HG03066 (cell line): ENCODE measurements at regions not wholly inside any gene's neighbourhood (a gene's known extent, or its start where the extent isn't known, plus 50 kb on each side); places are given as distances from the start of the nearest gene placed in this dataset.

Source experiments
- ATAC-seq: cut with Tn5 transposase; IDR thresholded peaks from one replicate; pipeline ENCODE4 v1.9.1; 2021; ENCODE audit warnings: low read depth; ENCODE audit not compliant: unreplicated experiment

DNA sequence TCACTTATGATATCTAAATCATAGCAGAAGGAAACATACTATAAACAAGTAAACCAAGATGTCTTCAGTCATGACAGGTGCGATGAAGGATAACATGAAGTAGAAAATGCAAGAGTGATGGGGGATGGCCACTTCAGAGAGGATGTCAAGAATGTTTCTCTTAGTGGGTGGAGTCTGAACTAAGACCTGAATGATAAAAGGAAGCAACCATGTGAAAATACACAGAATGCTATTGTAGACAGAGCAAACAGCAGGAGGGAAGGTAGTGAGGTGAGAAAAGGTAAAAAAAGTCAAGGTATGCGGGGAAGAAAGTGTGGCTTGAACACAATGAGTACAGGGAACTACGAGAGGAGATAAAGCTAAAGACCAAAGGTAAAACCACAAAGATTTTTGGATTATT is 341.6 kb downstream of the FBXO15 start:
- ATAC-seq: no peak

DNA sequence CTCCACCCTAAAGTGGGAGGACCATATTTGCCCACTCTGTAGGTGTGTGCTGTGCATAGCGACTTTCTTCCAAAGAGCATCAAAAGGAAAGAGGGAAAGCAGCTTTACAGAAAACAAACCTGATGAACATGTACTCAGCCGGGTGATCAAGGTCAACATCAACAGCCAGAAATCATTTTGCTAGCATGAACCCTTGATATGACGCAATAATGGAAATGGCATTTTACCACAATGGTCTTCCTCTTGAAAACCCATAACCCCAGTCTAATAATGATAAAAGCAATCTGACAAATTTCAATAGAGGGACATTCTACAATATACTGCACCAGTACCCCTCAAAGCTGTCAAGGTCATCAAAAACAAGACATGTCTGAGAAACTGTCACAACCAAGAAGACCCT is 350.2 kb downstream of the FBXO15 start:
- no peak for ATAC-seq

DNA sequence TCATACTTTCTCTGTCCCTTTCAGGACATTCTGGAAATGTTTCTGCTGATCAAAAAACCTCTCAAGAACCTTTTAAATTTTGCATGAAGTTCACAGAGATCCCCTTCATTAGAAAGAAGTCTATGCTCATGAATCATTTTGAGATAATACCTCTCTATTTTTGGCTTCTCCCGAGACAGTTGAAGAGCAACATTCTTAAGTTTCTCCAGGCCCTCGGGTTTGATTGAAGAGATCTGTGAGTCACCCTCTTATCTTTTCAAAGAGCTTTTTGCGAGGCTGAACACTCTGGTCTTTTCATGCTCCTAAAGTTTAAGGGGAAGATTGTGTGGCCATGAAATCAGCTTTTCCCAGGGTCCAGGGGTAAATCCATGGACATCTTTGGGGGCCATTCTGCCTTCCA is 354.2 kb downstream of the FBXO15 start:
- ATAC-seq: no peak

DNA sequence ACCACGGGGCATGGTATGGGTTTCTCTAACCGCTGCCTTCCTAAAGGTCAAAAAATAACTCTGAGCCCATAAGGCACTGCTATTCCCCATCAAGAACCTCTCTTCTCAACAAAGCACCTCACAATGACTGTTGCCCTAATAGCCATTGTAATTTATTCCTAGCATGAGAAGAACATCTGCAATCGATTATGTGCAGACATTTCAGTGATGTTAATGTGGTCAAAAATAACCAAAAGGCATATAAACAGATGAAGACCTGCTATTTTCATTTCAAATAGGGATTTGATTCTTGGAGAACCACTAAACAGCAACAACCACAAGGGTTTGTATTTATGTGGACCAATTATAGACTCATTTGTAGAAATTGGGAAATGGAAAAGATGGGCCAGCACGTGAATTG is 356.6 kb downstream of the FBXO15 start:
- ATAC-seq: no peak

DNA sequence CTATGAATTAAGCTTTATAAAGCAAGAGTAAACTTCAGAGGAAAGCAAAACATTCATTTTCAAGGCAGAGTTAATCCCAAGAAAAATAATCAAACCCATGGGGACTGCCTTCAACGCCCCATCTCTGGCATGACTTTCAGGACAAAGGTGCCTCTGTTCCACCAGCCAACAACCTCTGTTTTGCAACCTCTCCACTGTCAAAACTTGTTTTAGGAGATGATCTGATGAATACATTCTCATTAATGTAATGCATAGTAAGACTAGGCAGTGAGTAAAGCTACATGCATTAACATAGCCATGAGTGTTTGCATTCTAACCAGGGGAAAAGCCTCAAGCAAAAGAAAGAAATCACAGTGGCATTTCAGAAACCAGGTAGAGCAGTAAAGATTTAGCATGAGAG is 357.0 kb downstream of the FBXO15 start:
- ATAC-seq: no peak

DNA sequence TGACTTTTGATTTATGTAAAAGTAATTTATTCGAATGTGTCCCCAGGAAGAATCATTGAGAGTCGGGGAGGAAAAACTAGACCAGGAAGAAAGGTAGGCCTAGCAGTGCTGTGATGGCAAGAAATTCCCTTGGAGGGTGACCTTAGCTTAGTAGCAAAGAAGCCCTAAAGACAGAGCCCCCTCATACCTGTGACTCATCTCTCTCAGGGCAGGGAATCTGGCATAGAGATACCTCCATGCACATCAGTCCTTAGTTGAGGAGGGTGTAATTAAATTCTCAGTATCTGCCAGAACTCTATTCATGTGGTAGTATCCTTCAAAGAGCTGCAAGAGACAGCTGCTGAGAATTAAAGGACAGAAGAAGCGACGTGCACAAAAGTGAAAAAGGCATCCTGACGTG is 360.3 kb downstream of the FBXO15 start:
- ATAC-seq: no peak

DNA sequence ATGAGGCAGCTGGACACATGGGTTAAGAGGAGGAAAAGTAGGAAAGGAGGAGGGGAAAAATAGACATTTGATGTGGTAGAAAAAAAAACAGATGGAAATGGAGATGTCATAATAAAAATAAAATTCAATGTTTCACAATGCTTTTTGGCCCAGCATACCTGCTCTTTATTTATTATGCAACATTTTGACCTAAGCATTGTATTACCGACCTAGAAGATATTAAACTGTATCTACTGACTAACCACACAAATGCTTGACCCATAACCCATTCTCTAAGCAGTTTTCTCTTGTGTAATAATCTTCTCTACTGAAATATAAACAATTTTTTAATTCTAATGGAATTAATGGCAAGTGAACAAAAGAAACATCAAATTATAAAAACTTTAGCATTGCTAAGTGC is 362.3 kb downstream of the FBXO15 start:
- ATAC-seq: no peak

DNA sequence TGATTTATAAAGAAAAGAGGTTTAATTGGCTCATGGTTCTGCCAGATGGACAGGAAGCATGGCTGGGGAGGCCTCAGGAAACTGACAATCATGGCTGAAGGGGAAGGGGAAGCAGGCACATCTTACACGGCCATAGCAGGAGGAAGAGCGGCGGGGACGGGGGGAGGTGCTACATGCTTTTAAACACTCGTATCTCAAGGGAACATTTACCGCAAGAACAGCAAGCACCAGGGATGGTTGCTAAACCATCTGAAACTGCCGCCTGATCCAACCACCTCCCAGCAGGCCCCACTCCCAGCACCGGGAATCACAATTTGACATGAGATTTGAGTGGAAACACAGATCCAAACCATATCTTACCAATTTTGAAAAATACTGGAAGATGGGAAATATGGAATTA is 362.8 kb downstream of the FBXO15 start:
- no peak for ATAC-seq

DNA sequence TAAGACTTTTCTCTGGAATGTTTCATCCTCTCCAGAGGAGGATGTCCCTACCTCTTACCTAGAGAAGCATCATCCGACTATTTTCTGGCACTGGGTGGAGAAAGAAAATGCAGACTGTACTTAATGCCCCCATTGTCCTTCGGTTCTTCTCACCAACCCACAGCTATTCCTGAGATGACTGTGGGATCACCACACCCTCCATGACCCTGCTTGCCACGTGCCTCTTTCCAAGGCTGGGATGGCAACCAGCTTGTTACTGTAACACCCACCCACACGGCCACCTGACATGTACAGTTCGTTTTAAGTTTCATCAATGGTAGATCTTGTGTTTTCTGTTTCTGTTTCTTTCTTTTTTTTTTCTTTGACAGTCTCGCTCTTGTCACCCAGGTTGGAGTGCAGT is 365.2 kb downstream of the FBXO15 start:
- ATAC-seq: no peak

DNA sequence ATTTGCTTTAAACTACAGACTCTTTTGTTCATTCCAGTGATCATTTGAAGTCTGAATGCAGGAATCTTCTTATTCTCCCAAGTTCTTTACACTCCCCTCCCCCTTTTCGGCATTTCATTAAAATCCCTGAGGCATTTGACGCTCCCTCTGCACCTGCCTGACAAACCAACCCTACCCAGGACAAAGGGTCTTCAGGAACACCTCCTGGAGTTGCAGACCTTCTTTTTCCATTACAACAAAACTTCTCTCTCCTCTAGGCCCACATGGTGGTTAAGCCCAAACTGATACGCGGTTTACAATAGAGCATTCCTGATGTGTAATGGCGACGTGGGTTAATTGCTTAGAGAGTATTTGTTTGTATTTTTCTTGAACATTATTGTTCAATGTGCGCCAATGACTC is 367.4 kb downstream of the FBXO15 start:
- ATAC-seq: no peak

DNA sequence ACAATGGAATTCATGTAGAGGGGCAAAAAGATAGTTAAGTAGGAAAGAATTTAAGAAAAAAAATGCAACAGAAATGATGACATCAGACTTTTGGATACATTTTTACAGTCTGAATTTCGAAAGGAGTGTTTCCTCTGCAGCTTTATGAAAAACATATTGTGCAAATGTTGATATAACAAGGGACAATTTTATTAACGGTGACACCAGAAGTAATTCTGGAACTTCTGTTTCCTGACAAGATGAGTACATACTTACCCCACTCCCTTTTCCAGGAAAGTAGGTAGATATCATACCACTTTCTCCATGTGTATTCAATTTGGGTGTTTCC is 369.6 kb downstream of the FBXO15 start:
- no peak for ATAC-seq

DNA sequence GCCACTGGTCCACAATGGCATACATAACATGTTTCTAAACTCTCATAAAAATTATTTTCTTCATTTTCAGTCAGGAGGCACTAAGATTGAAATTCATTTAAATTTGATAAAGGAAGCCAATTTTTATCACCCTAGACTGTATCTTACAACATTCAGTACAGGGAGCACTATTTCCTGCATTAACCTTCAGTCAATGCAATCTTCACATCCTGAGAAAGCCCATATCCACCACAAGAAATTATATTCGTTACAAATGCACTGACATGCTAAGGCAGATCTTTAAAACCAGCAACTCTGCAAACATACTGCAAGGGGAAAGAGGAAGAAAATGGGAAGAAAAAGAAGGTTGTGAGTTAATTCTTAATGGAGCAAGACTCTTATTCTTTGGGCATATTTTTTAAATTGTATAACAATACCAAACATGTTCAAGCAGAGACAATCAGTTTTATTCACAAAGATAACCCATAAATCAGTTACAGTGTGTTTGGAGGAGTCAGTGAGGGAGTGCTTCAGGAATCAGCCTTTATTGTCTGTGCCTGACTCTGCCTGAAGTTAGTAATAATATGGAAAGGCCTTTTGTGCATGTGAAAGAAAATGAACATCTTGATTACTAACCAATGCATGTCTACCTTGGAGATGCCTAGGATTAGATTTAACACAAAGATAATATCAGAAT is 370.1 kb downstream of the FBXO15 start:
- ATAC-seq: no peak

DNA sequence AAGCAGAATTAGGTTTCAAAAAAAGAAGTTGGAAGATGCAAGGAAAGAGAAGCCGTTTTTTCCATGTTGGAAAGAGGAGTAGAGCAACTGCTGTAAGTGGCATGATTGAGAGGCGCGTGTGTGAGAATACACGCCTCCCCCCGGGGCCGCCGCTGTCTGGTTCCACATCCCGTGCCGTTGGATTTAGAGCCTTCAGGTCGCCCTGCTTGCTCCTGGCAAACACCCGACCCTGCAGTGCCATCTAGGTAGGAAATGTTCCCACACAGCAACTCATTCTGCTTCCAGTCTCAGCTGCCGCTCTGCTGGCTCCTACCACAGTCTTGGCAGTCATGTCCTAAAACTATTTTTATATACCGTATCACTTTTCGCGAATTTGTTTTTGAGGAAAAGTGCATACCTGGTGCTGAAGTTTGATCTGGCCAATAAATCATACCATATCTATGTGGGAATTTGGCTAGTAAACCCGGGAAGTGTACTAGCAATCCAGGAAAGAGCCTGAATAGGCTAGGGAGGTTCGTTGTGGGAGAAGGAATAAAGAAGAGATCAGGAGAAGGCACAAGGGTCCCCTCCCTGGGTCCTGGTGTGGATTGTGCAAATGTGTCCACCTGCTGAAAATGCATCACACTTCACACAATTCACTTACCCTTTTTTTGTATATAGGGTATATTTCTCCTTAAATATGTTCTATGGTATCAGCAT is 372.7 kb downstream of the FBXO15 start:
- no peak for ATAC-seq

DNA sequence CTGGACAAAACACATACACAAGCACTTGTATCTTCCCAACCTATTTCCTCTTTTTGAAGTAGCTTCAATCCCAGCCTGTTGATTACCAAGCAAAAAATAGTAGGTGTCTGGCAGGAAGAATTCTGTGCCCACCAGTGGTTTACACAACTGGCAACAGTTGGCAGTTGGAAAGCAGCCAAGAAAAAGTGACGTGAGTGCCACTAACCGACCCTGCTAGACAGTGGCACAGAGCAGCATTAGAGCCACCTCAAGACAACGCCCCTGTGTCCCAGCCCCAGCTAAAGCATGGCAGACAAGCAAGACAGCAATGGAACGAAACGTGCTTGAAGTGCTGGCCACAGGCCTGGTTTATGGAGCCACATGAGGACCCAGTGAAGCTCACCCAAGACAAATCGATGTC is 379.6 kb downstream of the FBXO15 start:
- ATAC-seq: no peak

DNA sequence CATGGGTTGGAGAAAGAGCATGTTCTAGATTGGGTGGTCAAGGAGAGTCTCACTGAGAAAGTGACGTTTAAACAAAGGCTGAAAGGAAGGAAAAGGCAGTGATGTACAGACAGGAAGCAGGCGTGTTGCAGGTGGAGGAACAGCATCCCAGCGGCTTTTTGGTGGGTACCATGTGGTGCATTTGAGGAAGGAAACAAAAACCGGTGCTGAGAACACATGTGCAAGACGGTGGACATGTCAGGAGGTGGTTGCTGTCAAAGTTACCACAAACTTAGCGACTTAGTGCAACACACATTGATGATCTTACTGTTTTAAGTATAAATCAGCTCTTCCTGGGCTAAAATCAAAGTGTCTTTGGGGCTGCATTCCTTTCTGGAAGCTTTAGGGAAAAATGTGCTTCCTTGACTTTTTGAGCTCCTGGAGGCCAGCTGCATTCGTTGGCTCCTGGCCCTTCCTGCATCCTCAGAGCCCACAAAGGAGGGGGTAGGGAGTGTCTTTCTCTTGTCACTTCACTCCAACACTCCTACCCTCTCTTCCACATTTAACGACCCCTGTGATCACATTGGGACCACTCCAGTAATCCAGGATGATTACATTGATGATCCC is 380.6 kb downstream of the FBXO15 start:
- ATAC-seq: no peak

DNA sequence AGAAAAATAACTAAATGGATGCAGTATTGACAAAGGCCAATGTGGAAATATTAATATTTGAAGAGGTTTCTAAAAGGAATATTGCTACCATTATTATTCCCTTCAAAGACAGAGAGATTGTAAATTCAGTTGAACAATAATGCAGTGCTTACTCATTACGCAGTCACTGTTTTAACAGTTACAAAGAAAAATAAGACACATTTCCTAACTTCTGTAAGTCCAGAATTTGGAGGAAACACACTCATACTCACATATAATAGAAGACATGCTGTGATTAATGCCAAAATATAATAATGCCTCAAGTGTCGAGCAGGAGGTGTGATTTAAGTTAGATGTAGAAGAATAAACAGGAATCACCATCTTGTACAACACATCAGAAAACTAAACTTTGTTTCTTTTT is 389.2 kb downstream of the FBXO15 start:
- no peak for ATAC-seq

DNA sequence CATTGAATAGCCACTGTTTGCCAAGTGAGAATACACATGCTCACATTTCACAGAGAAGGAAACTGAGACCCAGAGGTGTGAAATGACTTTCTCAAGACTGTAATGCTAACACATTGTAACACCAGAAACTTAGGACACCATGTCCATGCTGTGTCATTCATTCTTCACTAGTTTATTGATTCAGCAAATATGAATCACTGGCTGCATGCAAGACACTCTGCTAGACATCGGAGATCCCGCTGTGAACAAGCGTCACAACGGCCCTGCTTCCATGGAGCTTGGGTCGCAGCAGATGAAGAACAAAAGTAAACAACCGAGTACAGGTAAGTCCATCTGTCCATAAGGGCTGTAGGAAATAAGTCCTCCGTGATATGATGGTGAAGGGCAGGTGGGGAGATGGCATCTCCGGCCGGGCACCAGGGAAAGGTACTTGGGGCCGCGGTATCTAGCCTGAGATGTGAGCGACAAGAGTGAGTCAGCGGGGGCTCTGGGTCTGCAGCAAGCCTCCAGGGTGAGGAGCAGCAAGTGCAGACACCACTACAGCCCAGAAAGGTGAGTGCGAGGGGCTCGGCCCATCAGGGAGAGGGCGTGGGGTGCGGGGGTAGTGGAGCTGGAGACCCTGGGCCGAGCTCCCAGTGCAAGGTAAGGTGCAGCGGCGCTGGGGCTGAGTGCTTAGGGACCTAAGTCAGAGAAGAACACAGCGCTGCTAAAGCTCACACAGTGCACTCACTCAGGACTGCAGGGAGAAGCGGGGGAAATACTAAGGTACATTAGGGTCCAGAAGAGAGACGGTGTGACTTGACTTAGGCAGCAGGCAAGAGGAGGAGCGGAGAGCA is 391.2 kb downstream of the FBXO15 start:
- ATAC-seq: no peak

DNA sequence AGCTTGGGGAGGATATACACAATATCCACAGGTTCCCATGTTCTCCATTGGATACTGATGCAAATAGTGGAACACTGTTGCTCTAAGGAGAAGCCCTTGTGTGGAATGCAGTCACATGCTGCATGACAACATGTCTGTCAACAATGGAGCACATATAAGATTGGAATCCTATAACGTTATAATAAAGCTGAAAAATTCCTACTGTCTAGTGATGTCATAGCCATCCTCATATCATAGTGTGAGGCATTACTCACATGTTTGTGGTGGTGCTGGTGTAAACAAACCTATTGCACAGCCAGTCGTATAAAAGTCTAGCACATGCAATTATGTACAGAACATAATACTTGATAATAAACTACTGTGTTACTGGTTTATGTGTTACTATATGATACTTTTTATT is 394.7 kb downstream of the FBXO15 start:
- no peak for ATAC-seq

DNA sequence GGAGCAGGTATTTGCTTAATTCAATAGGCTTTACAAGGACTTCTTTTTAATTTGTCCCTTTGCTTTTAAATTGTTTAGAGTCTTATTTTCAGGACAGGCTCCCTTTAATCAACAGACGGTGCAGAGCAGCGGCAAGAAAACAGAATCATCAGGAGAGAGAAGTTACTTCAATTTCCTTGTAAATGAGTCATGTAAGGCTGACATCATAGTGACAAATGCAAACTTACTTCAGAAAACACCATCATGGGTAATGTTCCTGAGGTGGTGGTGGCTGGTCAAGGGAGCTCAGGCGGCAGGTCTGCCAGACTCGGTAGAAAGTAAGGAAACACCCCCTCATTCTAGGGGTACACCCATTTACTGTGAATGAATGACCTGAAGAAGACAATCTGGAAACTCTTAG is 395.1 kb downstream of the FBXO15 start:
- ATAC-seq: no peak

DNA sequence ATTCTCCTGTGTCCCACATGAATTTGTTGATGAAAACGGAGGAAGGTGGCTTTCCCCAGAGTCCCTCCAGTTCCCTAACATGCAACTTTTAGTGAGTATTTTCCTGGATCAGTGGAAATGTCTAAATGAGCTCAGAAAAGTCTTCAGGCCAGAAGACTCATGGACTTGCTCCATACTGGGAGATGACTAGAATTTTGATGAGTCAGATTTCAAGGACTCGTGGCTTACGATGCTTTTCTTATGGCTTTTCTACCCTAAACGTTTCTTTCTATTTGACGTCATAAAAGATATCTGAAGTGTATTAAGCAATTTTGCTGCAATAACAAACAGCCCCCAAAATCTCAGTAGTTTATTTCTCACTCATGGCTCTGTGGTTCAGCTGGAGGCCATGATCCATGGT is 397.6 kb downstream of the FBXO15 start:
- ATAC-seq: no peak

DNA sequence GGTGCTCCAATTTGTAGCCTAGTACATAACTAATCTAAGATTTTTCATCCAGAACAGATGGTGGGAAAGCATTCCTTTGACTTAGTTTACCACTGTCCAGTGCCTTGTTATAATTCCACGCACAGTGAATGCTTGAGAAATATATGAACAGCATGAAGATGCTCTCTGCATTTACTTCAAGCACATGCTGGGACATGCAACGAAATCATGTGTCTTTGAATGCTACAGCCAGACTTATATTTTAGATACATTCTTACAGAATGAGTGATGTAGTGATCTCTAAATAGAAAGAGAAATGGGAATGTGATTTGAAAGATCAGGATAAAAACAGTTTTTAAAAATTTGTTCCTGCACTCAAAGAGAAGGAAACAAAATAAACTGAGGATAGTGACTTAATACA is 398.3 kb downstream of the FBXO15 start:
- no peak for ATAC-seq
